ENCODE measurements at regions not wholly inside any gene's neighbourhood (a gene's known extent, or its start where the extent isn't known, plus 50 kb on each side); places are given as distances from the start of the nearest gene placed in this dataset.

DNA sequence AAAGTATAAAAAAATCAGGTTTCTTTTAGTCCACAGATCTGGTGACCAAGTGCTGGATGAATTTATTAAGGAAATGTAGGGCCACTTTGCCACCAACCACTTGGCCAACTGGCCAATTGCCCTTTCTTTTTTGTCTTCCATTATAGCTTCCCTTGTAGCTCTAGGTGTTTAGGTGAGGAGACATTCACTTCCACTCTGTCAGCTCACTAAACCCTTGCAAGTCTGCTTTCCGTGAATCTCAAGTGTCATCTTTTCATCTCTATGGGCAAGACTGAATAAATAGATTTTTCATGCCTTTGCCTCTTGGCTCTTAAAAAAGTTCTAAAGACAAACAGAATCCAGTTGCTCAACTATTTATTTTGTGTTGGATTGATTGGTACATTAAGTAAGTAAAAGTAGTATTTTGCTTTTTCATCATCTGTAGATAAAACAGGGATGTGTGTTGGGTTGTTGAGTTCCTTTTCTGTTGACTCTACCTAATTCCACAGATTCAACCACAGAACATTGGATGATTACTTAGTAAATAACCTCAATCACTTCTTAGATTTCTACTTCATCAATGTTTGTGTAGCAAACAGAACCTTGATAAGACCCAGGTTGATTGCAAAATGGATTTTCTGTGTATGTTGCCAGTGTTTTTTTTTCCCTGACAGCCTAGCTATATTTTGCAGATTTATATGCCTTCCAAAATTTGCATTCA is 68.1 kb upstream of the GRXCR1 start:
- Histone ChIP-seq H3K4me1 (no peaks in the 10 kb centered on the region), H3K4me3 (no peak overlapping the region), H3K27me3 (no peaks in the 10 kb centered on the region), H3K27ac (no peak overlapping the region), H3K9me3 (no peaks in the 10 kb centered on the region), H3K36me3 (no peaks in the 10 kb centered on the region)
- no peak for DNase-seq (ENCODE audit: low spot score in 2 of 2)
- intact Hi-C loops (cut with DNase I; ENCODE audit: low total_unique reads), result no loop called here
- TF ChIP-seq POLR2AphosphoS5 (IDR thresholded peaks at IDR 0.05) (no peak), POLR2A (IDR thresholded peaks at IDR 0.05) (no peak)
- TF ChIP-seq, protein P1, sequence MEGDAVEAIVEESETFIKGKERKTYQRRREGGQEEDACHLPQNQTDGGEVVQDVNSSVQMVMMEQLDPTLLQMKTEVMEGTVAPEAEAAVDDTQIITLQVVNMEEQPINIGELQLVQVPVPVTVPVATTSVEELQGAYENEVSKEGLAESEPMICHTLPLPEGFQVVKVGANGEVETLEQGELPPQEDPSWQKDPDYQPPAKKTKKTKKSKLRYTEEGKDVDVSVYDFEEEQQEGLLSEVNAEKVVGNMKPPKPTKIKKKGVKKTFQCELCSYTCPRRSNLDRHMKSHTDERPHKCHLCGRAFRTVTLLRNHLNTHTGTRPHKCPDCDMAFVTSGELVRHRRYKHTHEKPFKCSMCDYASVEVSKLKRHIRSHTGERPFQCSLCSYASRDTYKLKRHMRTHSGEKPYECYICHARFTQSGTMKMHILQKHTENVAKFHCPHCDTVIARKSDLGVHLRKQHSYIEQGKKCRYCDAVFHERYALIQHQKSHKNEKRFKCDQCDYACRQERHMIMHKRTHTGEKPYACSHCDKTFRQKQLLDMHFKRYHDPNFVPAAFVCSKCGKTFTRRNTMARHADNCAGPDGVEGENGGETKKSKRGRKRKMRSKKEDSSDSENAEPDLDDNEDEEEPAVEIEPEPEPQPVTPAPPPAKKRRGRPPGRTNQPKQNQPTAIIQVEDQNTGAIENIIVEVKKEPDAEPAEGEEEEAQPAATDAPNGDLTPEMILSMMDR (IDR thresholded peaks at IDR 0.05), result no peak

DNA sequence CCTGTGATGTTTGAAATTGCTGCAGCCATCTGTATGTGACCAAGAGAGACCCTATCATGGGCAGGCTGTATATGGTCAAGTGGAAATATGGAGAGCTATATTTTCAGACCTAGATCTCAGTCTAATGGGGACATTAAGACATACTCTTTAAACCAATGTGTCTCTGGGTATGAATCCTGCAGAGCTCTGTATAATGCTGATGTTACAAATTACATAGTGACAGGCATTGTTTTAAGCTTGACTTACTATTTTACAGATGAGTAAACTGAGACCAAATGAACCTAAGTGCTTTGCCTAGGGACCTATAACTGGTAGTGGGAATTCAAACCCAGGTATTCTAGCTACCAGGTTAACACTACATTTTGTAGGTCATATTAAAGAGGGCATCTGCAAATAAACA is 71.3 kb upstream of the GRXCR1 start:
- H3K36me3 ChIP-seq, result no peaks in the 10 kb centered on the region
- no peak for DNase-seq (ENCODE audit: low spot score in 2 of 2)
- H3K4me1 ChIP-seq, result no peaks in the 10 kb centered on the region
- no peaks in the 10 kb centered on the region for H3K27me3 ChIP-seq
- H3K9me3 ChIP-seq, result no peaks in the 10 kb centered on the region
- intact Hi-C loops (cut with DNase I; ENCODE audit: low total_unique reads), result no loop called here
- no peak overlapping the region for H3K4me3 ChIP-seq
- no peak for TF ChIP-seq POLR2AphosphoS5 (IDR thresholded peaks at IDR 0.05)
- TF ChIP-seq, protein P1 (IDR thresholded peaks at IDR 0.05), result no peak
- no peak for TF ChIP-seq POLR2A (IDR thresholded peaks at IDR 0.05)
- no peak overlapping the region for H3K27ac ChIP-seq

DNA sequence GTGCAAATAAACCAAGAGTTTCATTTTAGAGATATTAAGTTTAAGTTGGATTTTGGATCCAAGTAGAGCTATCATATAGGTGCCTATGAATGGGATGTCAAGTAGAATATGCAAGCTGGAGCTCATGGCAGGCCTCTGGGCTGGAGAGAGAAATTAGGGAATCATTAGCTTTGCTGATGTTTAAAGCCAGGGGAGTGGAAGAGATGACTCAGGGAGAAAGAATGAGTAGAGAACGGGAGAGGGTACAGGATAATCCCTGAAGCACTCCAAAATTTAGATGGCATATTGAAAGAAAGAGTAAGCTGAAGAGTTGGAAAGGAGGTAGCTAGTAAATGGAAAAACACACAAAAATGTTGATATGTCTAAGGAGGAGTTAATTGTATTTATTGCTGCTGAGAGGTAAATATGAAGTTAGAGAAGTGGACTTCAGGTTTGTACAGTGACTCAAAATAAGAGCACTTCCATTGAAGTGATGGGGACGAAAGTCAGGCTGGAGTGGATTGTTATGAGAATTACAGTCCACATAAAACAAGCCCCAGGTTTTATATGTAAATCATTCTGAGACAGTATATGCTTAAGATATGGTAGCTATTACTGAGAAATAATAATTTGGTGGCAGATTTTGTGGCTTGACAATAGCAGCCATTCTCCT is 72.5 kb upstream of the GRXCR1 start:
- Histone ChIP-seq H3K27me3 (no peaks in the 10 kb centered on the region), H3K4me1 (no peaks in the 10 kb centered on the region), H3K9me3 (no peaks in the 10 kb centered on the region), H3K4me3 (no peak overlapping the region), H3K27ac (no peak overlapping the region), H3K36me3 (no peaks in the 10 kb centered on the region)
- TF ChIP-seq POLR2A (IDR thresholded peaks at IDR 0.05), result no peak
- TF ChIP-seq, protein P1 (IDR thresholded peaks at IDR 0.05), result no peak
- no peak for TF ChIP-seq POLR2AphosphoS5 (IDR thresholded peaks at IDR 0.05)
- intact Hi-C loops (cut with DNase I; ENCODE audit: low total_unique reads), result no loop called here
- DNase-seq (ENCODE audit: low spot score in 2 of 2), result no peak

DNA sequence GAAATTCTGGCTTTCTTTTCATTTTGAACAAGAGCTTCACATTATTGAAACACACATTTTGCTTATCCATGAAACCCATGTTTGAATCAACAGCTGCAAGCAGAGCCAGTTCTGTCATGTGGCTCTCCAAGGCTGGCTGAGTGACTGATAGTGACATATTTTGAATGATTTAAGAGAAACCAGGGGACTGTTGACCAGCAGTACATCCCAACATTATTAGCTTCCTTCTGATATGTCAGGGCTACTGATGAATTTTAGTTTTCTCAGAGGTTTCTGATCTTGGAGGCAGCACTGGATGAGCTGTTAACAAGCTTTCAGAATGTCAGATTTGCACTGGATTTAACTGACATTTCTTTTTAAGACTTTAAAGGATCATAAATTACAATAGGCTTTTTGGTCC is 74.6 kb upstream of the GRXCR1 start:
- no peak for TF ChIP-seq POLR2A (IDR thresholded peaks at IDR 0.05)
- no peak for TF ChIP-seq POLR2AphosphoS5 (IDR thresholded peaks at IDR 0.05)
- TF ChIP-seq, protein P1 (IDR thresholded peaks at IDR 0.05), result no peak
- DNase-seq (ENCODE audit: low spot score in 2 of 2), result no peak
- Histone ChIP-seq H3K4me1 (no peaks in the 10 kb centered on the region), H3K27me3 (no peaks in the 10 kb centered on the region), H3K9me3 (no peaks in the 10 kb centered on the region), H3K36me3 (no peaks in the 10 kb centered on the region), H3K27ac (no peak overlapping the region), H3K4me3 (no peak overlapping the region)
- intact Hi-C loops (cut with DNase I; ENCODE audit: low total_unique reads), result no loop called here

DNA sequence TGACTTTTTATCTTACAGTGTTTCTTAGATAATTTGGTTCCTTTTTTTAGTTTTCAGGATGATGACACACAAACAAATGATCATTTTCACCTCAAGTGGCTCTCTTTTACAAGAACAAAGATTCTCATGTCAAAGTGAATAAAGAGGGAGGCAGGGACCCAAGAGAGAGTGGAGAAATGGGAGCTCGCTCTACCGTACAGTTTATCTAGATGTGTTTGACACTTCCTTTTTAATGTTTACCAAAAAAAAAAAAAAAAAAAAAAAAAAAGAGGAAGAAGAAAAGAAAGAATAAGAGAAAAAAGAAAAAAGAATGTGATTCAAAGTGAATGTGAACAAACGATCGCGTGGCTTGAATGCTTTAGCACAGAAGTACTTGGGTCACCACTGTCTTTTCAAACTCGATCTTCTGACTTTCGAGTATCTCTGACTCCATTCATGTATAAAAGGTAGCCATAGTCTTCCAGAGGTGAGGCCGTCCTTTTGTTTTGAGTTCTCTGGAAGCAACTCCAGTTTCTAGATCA is 75.6 kb upstream of the GRXCR1 start:
- no peak overlapping the region for H3K27ac ChIP-seq
- TF ChIP-seq, protein P1 (IDR thresholded peaks at IDR 0.05), result no peak
- TF ChIP-seq POLR2A (IDR thresholded peaks at IDR 0.05) (no peak), POLR2AphosphoS5 (IDR thresholded peaks at IDR 0.05) (no peak)

More for the DNA sequence above, 75.6 kb upstream of the GRXCR1 start:
- intact Hi-C loops (cut with DNase I; ENCODE audit: low total_unique reads), result no loop called here
- Histone ChIP-seq H3K4me3 (no peak overlapping the region), H3K9me3 (no peaks in the 10 kb centered on the region), H3K4me1 (no peaks in the 10 kb centered on the region), H3K27me3 (no peaks in the 10 kb centered on the region), H3K36me3 (no peaks in the 10 kb centered on the region)
- no peak for DNase-seq (ENCODE audit: low spot score in 2 of 2)
